HG02938 (cell line): ENCODE measurements at regions not wholly inside any gene's neighbourhood (a gene's known extent, or its start where the extent isn't known, plus 50 kb on each side); places are given as distances from the start of the nearest gene placed in this dataset.

ENCODE experiments used
- ATAC-seq: cut with Tn5 transposase; IDR thresholded peaks from one replicate; pipeline ENCODE4 v1.9.1; 2021; ENCODE audit warnings: mild to moderate bottlenecking, moderate library complexity; ENCODE audit not compliant: unreplicated experiment

GRCh38 chr3:194003114-194004057, 132.6 kb upstream of the HES1 start:
- no peak for ATAC-seq

GRCh38 chr3:194005930-194006501, 129.9 kb upstream of the HES1 start:
- ATAC-seq = no peak

- ATAC-seq = no peak
These were observed 128.2 kb upstream of the HES1 start for GRCh38 chr3:194007592-194008337.

GRCh38 chr3:194009019-194009418, 126.9 kb upstream of the HES1 start:
- ATAC-seq = no peak

- ATAC-seq = no peak
These were observed 125.9 kb upstream of the HES1 start for GRCh38 chr3:194009892-194010533.

DNA sequence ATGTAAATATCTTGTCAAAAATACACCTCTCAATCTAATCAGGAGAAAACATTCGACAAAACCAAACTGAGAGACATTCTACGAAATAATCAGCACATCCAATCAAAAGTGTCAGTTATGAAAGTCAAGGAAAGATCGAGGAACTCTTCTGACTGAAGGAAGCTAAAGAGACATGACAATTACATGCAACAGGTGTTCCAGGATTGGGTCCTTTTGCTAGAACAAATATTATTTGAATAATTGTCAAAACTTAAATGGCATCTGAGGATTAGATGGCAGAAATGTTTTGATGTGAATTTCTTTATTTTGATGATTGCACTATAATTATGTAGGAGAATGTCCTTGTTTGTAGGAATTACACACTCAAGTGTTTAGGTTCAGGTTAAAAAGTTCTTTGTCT, 124.1 kb upstream of the HES1 start:
- ATAC-seq = no peak

DNA sequence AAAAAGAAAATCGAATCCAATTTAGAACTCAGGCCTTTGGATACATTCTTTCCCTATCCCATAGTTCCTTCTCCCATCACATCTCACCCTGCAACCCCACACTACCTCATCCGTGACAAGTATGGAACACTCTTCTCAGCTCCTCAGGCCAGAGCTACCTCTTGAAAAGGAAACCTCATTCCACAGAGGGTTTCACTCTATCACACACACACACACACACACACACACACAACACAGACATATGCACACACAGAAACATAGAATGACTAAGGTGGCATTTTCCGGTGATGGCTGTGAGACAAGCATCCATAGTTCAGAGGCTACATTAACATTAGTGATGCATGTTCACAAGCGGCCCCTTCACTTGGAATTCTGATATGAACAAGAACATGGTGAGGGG, 122.0 kb upstream of the HES1 start:
- ATAC-seq = no peak

DNA sequence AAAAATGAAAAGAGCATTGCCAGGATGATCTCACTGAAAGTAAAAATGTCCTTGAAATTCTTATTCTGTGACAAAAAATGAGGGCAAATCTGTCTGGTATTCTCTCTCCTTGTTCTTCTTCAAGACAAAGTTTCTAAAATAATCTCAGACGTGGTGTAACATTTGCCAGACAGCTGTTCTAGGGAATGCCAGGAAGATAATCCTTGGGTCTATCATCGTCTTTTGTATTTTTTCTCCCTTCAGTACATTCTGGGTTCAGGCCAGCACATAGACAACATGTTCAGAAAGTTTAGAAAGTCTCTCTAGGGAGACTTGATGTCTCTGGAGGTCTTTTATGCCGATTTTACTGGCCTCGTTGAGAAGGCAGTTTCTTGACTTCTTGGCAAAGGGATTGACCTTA, 121.2 kb upstream of the HES1 start:
- ATAC-seq = no peak

DNA sequence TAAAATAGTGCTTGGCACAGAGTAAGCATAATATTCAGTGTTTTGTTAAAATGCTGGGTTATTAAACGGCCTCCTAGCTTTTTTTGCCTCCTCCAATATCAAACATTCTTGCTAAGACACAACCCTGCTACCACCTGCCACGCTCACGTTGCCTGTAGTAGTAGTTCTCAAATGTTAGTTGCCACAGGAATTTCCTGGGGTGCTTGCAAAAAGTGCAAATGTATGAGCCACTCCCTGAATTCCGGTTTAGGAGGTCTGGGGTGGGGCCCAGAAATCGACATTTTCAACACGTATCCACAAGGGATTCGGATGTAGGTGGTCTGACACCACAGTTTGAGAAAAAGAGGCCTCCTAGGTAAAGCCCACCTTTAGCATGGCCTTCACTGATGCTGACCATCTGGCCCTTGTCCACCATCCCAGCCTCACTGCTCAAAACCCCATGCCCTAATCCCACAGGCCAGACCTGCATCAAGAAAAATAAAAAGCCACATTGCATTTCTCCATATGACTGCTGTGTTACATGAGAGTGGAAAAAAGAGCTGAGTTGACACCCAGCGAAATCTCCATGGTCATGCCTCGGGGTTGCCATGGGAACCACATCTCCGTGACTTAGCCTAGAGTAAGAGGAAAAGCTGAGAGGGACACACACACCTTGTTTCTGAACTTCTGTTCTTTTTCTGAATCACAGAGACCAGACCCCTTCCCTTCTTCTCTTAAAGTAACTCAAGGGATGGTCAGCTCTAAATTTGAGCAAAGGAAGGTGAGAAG, 116.4 kb upstream of the HES1 start:
- no peak for ATAC-seq

- ATAC-seq = no peak
These were observed 113.9 kb upstream of the HES1 start for GRCh38 chr3:194022052-194022451.

- ATAC-seq = no peak
These were observed 113.1 kb upstream of the HES1 start for GRCh38 chr3:194022816-194023215.

GRCh38 chr3:194023501-194024280, 112.3 kb upstream of the HES1 start:
- no peak for ATAC-seq

- no peak for ATAC-seq
These were observed 110.8 kb upstream of the HES1 start for GRCh38 chr3:194025119-194025518.

DNA sequence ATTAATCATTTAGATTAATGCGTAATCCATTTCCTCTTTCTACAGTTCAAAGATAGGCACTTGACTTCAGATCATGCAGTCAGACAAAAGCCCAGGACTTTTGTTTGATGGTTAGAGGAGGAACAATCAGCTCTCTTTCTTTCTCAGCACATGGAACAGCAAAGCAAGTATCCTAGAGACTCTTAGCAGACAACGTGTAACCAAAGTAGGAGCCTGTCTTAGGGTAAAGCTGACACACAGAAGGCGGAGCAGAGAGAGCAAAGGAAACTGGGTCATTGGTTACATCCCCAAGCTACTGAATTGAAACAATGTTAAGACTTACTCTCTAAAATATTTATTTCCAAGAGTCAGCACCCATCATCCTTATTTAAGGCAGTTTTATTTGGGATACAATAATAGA, 110.0 kb upstream of the HES1 start:
- ATAC-seq = no peak

GRCh38 chr3:194028434-194029004, 107.4 kb upstream of the HES1 start:
- no peak for ATAC-seq

DNA sequence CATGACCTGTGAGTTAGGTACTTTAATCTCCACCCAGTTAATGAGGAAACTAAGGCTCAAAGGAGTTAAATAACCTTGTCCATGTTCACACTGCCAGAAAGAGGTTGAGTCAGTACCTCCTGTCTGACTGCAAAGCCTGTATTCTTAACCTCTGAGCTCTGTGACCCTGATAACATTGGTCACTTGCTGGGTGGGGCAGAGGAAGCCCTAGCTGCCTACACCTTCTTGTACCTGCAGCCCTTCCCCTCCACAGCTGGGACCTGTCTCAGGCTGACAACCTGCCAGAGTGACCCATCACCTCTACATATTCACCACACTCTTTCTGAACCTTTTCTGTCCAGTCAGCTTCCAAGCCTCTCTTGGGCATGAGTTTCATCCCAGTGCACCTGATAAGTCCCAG, 106.1 kb upstream of the HES1 start:
- no peak for ATAC-seq

- ATAC-seq = no peak
These were observed 105.6 kb upstream of the HES1 start for GRCh38 chr3:194030372-194030771.

GRCh38 chr3:194031349-194031748, 104.6 kb upstream of the HES1 start:
- ATAC-seq = no peak

DNA sequence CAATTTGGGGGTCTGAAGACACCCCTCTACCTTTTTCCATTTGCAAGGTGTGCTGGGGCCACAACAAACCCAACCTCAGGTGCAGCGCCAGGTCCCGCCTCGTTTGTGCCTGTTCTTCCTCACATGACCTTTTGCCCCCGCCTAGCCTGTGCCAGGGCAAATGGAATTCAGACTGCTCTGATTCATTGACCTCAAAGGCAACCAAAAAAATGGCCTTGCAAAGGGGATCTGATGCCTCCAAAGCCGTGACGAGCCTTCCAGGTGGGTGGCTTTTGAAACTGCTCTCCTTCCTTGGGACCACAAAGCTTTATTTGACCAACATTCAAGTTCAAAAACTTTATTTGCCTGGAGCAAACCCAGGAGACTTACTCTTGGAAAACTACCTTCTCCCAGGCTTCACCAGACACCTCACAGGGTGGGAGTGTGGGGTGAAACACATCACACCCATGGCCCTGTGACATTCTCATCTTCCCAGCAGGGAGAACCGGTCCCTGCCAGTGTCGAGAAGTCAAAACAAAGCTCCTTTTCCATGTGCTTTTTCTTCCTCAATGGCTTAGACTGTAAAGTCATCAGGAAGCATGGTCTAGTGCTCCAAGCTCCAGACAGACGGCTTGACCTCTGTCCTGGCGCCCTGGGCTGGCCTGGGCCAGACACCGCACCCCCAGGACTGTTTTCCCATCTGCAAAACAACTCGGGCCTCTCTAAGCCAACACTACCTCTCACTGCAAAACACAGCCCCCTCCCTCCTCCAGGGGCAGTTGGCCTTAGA, 103.9 kb upstream of the HES1 start:
- ATAC-seq = no peak
